Right lobe of liver (tissue), 4 donors: ENCODE measurements at regions not wholly inside any gene's neighbourhood (a gene's known extent, or its start where the extent isn't known, plus 50 kb on each side); places are given as distances from the start of the nearest gene placed in this dataset.

Experiments used
- CTCF ChIP-seq, 4 donors: fragments of 200-600 bp in 3 of 4; fragments of 450-650 bp in 1 of 4; IDR thresholded peaks; one replicate each; pipeline versions ENCODE4 v1.5.1 to v1.8.0; 2016 to 2022; ENCODE audit warnings: antibody characterized with exemption in 4 of 4, mild to moderate bottlenecking in 2 of 4
- POLR2A ChIP-seq: fragments of 450-650 bp; IDR thresholded peaks from one replicate; pipeline ENCODE4 v1.6.1; 2017; ENCODE audit warnings: antibody characterized with exemption, mild to moderate bottlenecking
- donor health status: DM: no; HTN: no; CAD: no.
- donor health status: DM: no; HTN: no; CAD: no.
- donor health status: DM: no; HTN: yes; CAD: no.

- TF ChIP-seq CTCF (IDR thresholded peaks at IDR 0.05), result no peak
- TF ChIP-seq POLR2A, result no peak
Observed at GRCh38 chr14:104363891-104364760, 215.4 kb upstream of the C14orf180 start.
